ENCODE measurements at regions not wholly inside any gene's neighbourhood (a gene's known extent, or its start where the extent isn't known, plus 50 kb on each side); places are given as distances from the start of the nearest gene placed in this dataset.

- TF ChIP-seq CTCF (IDR thresholded peaks at IDR 0.05; ENCODE audit: extremely low read depth in 1 of 2, insufficient read depth in 1 of 2, low read depth in 1 of 2, low read length in 2 of 2) = no peak
- no peak for TF ChIP-seq POLR2A (IDR thresholded peaks at IDR 0.05; ENCODE audit: low read depth, low read length)
Measured at GRCh38 chr10:131819241-131820072, 81.4 kb upstream of the PPP2R2D start.
